ENCODE measurements at regions not wholly inside any gene's neighbourhood (a gene's known extent, or its start where the extent isn't known, plus 50 kb on each side); places are given as distances from the start of the nearest gene placed in this dataset.

- TF ChIP-seq POLR2A (IDR thresholded peaks at IDR 0.05): no peak
- TF ChIP-seq EP300 (IDR thresholded peaks at IDR 0.05): no peak
- no peak for TF ChIP-seq CTCF (IDR thresholded peaks at IDR 0.05)
- no peak for TF ChIP-seq POLR2AphosphoS5 (IDR thresholded peaks at IDR 0.05)
- WGBS, 2 donors: 89 to 93% methylated on average over 1 of the region's 1 CpG
Observed at GRCh38 chr5:15023266-15023665, 151.7 kb upstream of the ANKH start.

GRCh38 chr5:15021266-15022046 lies 149.9 kb upstream of the ANKH start:
- Histone ChIP-seq H3K9me3 (no peaks in the 10 kb centered on the region), H3K27ac (no peak overlapping the region), H3K27me3 (no peaks in the 10 kb centered on the region), H3K36me3 (no peaks in the 10 kb centered on the region), H3K4me1 (no peaks in the 10 kb centered on the region), H3K4me3 (no peak overlapping the region)
- no peak for TF ChIP-seq CTCF (IDR thresholded peaks at IDR 0.05)
- TF ChIP-seq EP300 (IDR thresholded peaks at IDR 0.05): no peak
- no peak for TF ChIP-seq POLR2A (IDR thresholded peaks at IDR 0.05)
- TF ChIP-seq POLR2AphosphoS5 (IDR thresholded peaks at IDR 0.05): no peak
- DNase-seq: no peak
- ATAC-seq (ENCODE audit: low FRiP score in 2 of 2): peak in 1 of 2 donors; percentile 83
- 71 to 81% methylated on average over 7 to 8 of the region's 8 CpGs for WGBS, 2 donors

More at GRCh38 chr5:15023266-15023665, 151.7 kb upstream of the ANKH start:
- Histone ChIP-seq H3K4me1 (no peaks in the 10 kb centered on the region), H3K27ac (no peak overlapping the region), H3K27me3 (no peaks in the 10 kb centered on the region), H3K9me3 (no peaks in the 10 kb centered on the region), H3K4me3 (no peak overlapping the region), H3K36me3 (no peaks in the 10 kb centered on the region)
- DNase-seq: no peak
- no peak for ATAC-seq (ENCODE audit: low FRiP score in 2 of 2)

- Histone ChIP-seq H3K36me3 (no peaks in the 10 kb centered on the region), H3K4me3 (no peak overlapping the region), H3K9me3 (no peaks in the 10 kb centered on the region), H3K27ac (no peak overlapping the region), H3K4me1 (no peaks in the 10 kb centered on the region), H3K27me3 (no peaks in the 10 kb centered on the region)
- DNase-seq (no peak), ATAC-seq (ENCODE audit: low FRiP score in 2 of 2) (peak in 1 of 2 donors; percentile 4)
- TF ChIP-seq POLR2A (IDR thresholded peaks at IDR 0.05) (no peak), CTCF (IDR thresholded peaks at IDR 0.05) (no peak), POLR2AphosphoS5 (IDR thresholded peaks at IDR 0.05) (no peak), EP300 (IDR thresholded peaks at IDR 0.05) (no peak)
- WGBS, 2 donors: 92 to 99% methylated on average over 3 of the region's 3 CpGs
Observed at GRCh38 chr5:15020736-15021135, 149.2 kb upstream of the ANKH start.

- Histone ChIP-seq H3K4me1 (peaks cover 0 to 4% (median 0%) of the 10 kb centered on the region in 4 donors), H3K27ac (no peak overlapping the region), H3K9me3 (no peaks in the 10 kb centered on the region), H3K36me3 (no peaks in the 10 kb centered on the region), H3K4me3 (no peak overlapping the region), H3K27me3 (no peaks in the 10 kb centered on the region)
- no peak for TF ChIP-seq EP300 (IDR thresholded peaks at IDR 0.05)
- TF ChIP-seq POLR2A (IDR thresholded peaks at IDR 0.05): no peak
- TF ChIP-seq POLR2AphosphoS5 (IDR thresholded peaks at IDR 0.05): no peak
- TF ChIP-seq CTCF (IDR thresholded peaks at IDR 0.05): no peak
- no peak for ATAC-seq (ENCODE audit: low FRiP score in 2 of 2)
- 39 to 40% methylated on average over 3 of the region's 3 CpGs for WGBS, 2 donors
- no peak for DNase-seq
Observed at GRCh38 chr5:15014809-15015208, 143.2 kb upstream of the ANKH start.

Measured in upper lobe of left lung (tissue), 6 donors.